Fibroblast of the aortic adventitia (primary cell): ENCODE measurements at regions not wholly inside any gene's neighbourhood (a gene's known extent, or its start where the extent isn't known, plus 50 kb on each side); places are given as distances from the start of the nearest gene placed in this dataset.

Experiments used
- DNase-seq: peaks from one replicate; pipeline ENCODE4 v3.0.0-alpha.2; 2010; ENCODE audit warnings: low read depth
- H3K4me3 ChIP-seq: 2 replicates; pipeline ENCODE4 v1.5.1; 2011; ENCODE audit warnings: low read depth, mild to moderate bottlenecking, control low read depth, low read length, moderate library complexity
- CTCF ChIP-seq: IDR thresholded peaks from 2 replicates; pipeline ENCODE4 v1.5.1; 2011; ENCODE audit warnings: mild to moderate bottlenecking, low read length, control low read depth, inconsistent platforms; ENCODE audit not compliant: insufficient read depth

- no peak for DNase-seq
- H3K4me3 ChIP-seq = no peak overlapping the region
- TF ChIP-seq CTCF = no peak
Observed at GRCh38 chr12:115456946-115457689, 773.1 kb upstream of the TBX3 start.

- H3K4me3 ChIP-seq = no peak overlapping the region
- no peak for DNase-seq
- TF ChIP-seq CTCF = no peak
Observed at GRCh38 chr12:115455268-115455681, 771.3 kb upstream of the TBX3 start.

- no peak overlapping the region for H3K4me3 ChIP-seq
- DNase-seq = no peak
- TF ChIP-seq CTCF = no peak
Observed at GRCh38 chr12:115452751-115453281, 768.8 kb upstream of the TBX3 start.

- no peak for TF ChIP-seq CTCF
- H3K4me3 ChIP-seq = peak overlapping the region; percentile 51
- DNase-seq = no peak
Observed at GRCh38 chr12:115451780-115452736, 768.1 kb upstream of the TBX3 start.

- DNase-seq = no peak
- no peak for TF ChIP-seq CTCF
- H3K4me3 ChIP-seq = peak overlapping the region; percentile 51
Observed at GRCh38 chr12:115451151-115451779, 767.3 kb upstream of the TBX3 start.

GRCh38 chr12:115450710-115451109 lies 766.7 kb upstream of the TBX3 start:
- H3K4me3 ChIP-seq = no peak overlapping the region
- no peak for DNase-seq
- no peak for TF ChIP-seq CTCF
